CD14-positive monocyte (primary cell): ENCODE measurements at regions not wholly inside any gene's neighbourhood (a gene's known extent, or its start where the extent isn't known, plus 50 kb on each side); places are given as distances from the start of the nearest gene placed in this dataset.

Source experiments
- DNase-seq, 3 donors: peaks; one replicate each; pipeline ENCODE4 v3.0.0-alpha.2; 2011 to 2022
- H2AFZ ChIP-seq: 2 replicates; pipeline ENCODE4 v1.6.0; 2012; ENCODE audit warnings: mild to moderate bottlenecking, low read depth, low read length, inconsistent platforms; ENCODE audit not compliant: insufficient read depth, poor library complexity, severe bottlenecking
- H3K27ac ChIP-seq, 2 donors: 1 replicate in 1 of 2; 2 replicates in 1 of 2; pipeline ENCODE4 v1.5.1; 2012 to 2013; ENCODE audit warnings: low read length in 2 of 2, control low read depth in 1 of 2, inconsistent platforms in 1 of 2, low read depth in 1 of 2, mild to moderate bottlenecking in 1 of 2
- H3K27me3 ChIP-seq, 2 donors: one replicate each; pipeline versions ENCODE4 v1.6.0 to v1.6.1; 2011 to 2013; ENCODE audit warnings: low read length in 2 of 2; ENCODE audit not compliant: control insufficient read depth in 2 of 2, insufficient read depth in 2 of 2
- H3K36me3 ChIP-seq, 2 donors: replicated peaks in 1 of 2; 1 replicate in 1 of 2; 2 replicates in 1 of 2; pipeline versions ENCODE4 v1.5.1 to v1.6.1; 2012 to 2013; ENCODE audit warnings: low read length in 2 of 2, control low read depth in 1 of 2, inconsistent platforms in 1 of 2, mild to moderate bottlenecking in 1 of 2; ENCODE audit not compliant: insufficient read depth in 2 of 2, control insufficient read depth in 1 of 2
- H3K4me1 ChIP-seq, 2 donors: 1 replicate in 1 of 2; 2 replicates in 1 of 2; pipeline versions ENCODE4 v1.5.1 to v1.6.1; 2012 to 2013; ENCODE audit warnings: low read length in 2 of 2, control low read depth in 1 of 2, inconsistent platforms in 1 of 2, mild to moderate bottlenecking in 1 of 2, moderate library complexity in 1 of 2; ENCODE audit not compliant: insufficient read depth in 2 of 2, control insufficient read depth in 1 of 2
- H3K4me2 ChIP-seq: replicated peaks from 2 replicates; pipeline ENCODE3; 2012; ENCODE audit warnings: low read length, moderate library complexity, mild to moderate bottlenecking; ENCODE audit not compliant: poor library complexity, severe bottlenecking; ENCODE audit errors: extremely low read depth
- H3K4me3 ChIP-seq, 3 experiments: fragments of 200-600 bp in 1 of 3; sonication (generic) in 1 of 3; replicated peaks in 1 of 3; 1 replicate in 2 of 3; 2 replicates in 1 of 3; pipeline ENCODE4 v1.5.1; 2011 to 2013; ENCODE audit warnings: low read length in 3 of 3, mild to moderate bottlenecking in 3 of 3, control low read depth in 2 of 3, low read depth in 2 of 3, inconsistent platforms in 1 of 3, moderate library complexity in 1 of 3
- H3K79me2 ChIP-seq: 2 replicates; pipeline ENCODE4 v1.6.0; 2012; ENCODE audit warnings: mild to moderate bottlenecking, control low read depth, inconsistent platforms, low read length, moderate library complexity; ENCODE audit not compliant: insufficient read depth
- H3K9ac ChIP-seq: 2 replicates; pipeline ENCODE4 v1.6.0; 2017; ENCODE audit warnings: low read length, mild to moderate bottlenecking; ENCODE audit not compliant: insufficient read depth, poor library complexity, severe bottlenecking
- H3K9me3 ChIP-seq, 2 donors: replicated peaks in 1 of 2; 1 replicate in 1 of 2; 2 replicates in 1 of 2; pipeline versions ENCODE4 v1.5.1 to v1.6.1; 2012 to 2013; ENCODE audit warnings: low read length in 2 of 2, control low read depth in 1 of 2; ENCODE audit not compliant: control insufficient read depth in 1 of 2, insufficient read depth in 1 of 2
- H4K20me1 ChIP-seq: 2 replicates; pipeline ENCODE4 v1.6.0; 2012; ENCODE audit warnings: mild to moderate bottlenecking, low read length, control low read depth, moderate library complexity; ENCODE audit not compliant: insufficient read depth
- H3K27ac Mint-ChIP-seq, 7 donors: one replicate each; pipeline ENCODE4 v1.8.0; 2020; ENCODE audit warnings: mild to moderate bottlenecking in 7 of 7, mixed read lengths in 7 of 7, moderate library complexity in 6 of 7, inconsistent platforms in 2 of 7
- H3K27me3 Mint-ChIP-seq, 3 donors: one replicate each; pipeline ENCODE4 v1.8.0; 2021 to 2022; ENCODE audit warnings: low read depth in 3 of 3, mild to moderate bottlenecking in 3 of 3, mixed read lengths in 3 of 3, moderate library complexity in 3 of 3, inconsistent platforms in 1 of 3
- H3K36me3 Mint-ChIP-seq, 2 donors: one replicate each; pipeline ENCODE4 v1.8.0; 2020; ENCODE audit warnings: mixed read lengths in 2 of 2, inconsistent platforms in 1 of 2, mild to moderate bottlenecking in 1 of 2
- H3K4me1 Mint-ChIP-seq: one replicate; pipeline ENCODE4 v1.8.0; 2020; ENCODE audit warnings: mild to moderate bottlenecking, mixed read lengths
- H3K4me3 Mint-ChIP-seq, 2 donors: one replicate each; pipeline ENCODE4 v1.8.0; 2020; ENCODE audit warnings: mild to moderate bottlenecking in 2 of 2, mixed read lengths in 2 of 2, moderate library complexity in 1 of 2
- H3K9me3 Mint-ChIP-seq, 7 donors: one replicate each; pipeline ENCODE4 v1.8.0; 2020 to 2022; ENCODE audit warnings: mixed read lengths in 7 of 7, mild to moderate bottlenecking in 6 of 7, moderate library complexity in 6 of 7, inconsistent platforms in 2 of 7
- CTCF ChIP-seq: fragments of 200-600 bp; IDR thresholded peaks from one replicate; pipeline ENCODE4 v1.8.0; 2022; ENCODE audit warnings: antibody characterized with exemption, mild to moderate bottlenecking
- WGBS: methylation state at CpG from one replicate; pipeline ENCODE4 v1.1.5; 2013; ENCODE audit warnings: missing lambda C conversion rate; ENCODE audit not compliant: insufficient coverage; 5-methylcytosine and 5-hydroxymethylcytosine counted together
- intact Hi-C, 2 donors: fragments of 100-400 bp; cut with micrococcal nuclease; formaldehyde crosslinking; loops; one replicate each; pipeline versions ENCODE4 v1.15.0 to v1.15.1; 2023

DNA sequence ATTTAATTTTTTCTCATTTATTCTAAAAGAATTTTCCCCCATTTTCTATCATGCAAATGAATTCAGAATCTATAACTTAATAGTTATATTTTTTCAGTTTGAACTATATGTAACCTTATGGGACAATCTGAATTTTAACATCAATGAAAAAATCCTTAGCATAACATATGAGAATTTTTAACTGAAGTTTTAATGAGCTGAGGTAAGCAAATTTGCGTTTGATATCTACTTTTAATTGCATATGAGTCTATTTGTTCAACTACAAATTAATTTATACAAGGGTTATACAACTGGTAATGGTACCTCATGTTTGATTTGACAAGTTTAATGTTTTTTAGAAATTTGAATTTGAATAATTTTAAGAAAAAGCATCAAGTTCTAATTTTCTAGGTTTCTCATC is 384.4 kb upstream of the PCDH9 start:
- no peaks in the 10 kb centered on the region for H3K36me3 Mint-ChIP-seq
- Histone ChIP-seq H3K4me3 (no peak overlapping the region), H3K27me3 (no peaks in the 10 kb centered on the region), H3K27ac (no peak overlapping the region), H2AFZ (no peak overlapping the region), H3K36me3 (no peaks in the 10 kb centered on the region), H3K4me2 (no peak overlapping the region), H3K79me2 (no peaks in the 10 kb centered on the region), H3K9me3 (no peaks in the 10 kb centered on the region), H4K20me1 (no peaks in the 10 kb centered on the region), H3K9ac (no peak overlapping the region), H3K4me1 (no peaks in the 10 kb centered on the region)
- H3K4me3 Mint-ChIP-seq, result no peak overlapping the region
- H3K4me1 Mint-ChIP-seq, result no peaks in the 10 kb centered on the region
- H3K27me3 Mint-ChIP-seq, result peaks cover 0 to 2% (median 0%) of the 10 kb centered on the region in 3 donors
- peaks cover 0 to 2% (median 0%) of the 10 kb centered on the region in 7 donors for H3K9me3 Mint-ChIP-seq
- DNase-seq, result no peak
- intact Hi-C loops, result no loop called here
- H3K27ac Mint-ChIP-seq, result no peak overlapping the region
- no CpG with 5 or more reads among the region's 1 CpG for WGBS
- no peak for TF ChIP-seq CTCF

- no peaks in the 10 kb centered on the region for H3K4me1 ChIP-seq
- Mint-ChIP-seq H3K9me3 (peaks cover 0 to 2% (median 0%) of the 10 kb centered on the region in 7 donors), H3K4me3 (no peak overlapping the region), H3K27me3 (peaks cover 0 to 2% (median 0%) of the 10 kb centered on the region in 3 donors), H3K4me1 (no peaks in the 10 kb centered on the region), H3K36me3 (no peaks in the 10 kb centered on the region), H3K27ac (no peak overlapping the region)
- WGBS, result 100% methylated on average over 3 of the region's 7 CpGs
- DNase-seq, result no peak
- no peaks in the 10 kb centered on the region for H3K36me3 ChIP-seq
- no peak overlapping the region for H3K9ac ChIP-seq
- H3K9me3 ChIP-seq, result no peaks in the 10 kb centered on the region
- H3K27ac ChIP-seq, result no peak overlapping the region
- H3K4me2 ChIP-seq, result no peak overlapping the region
- no peaks in the 10 kb centered on the region for H4K20me1 ChIP-seq
- intact Hi-C loops, result no loop called here
- no peak for TF ChIP-seq CTCF
- no peak overlapping the region for H2AFZ ChIP-seq
- H3K79me2 ChIP-seq, result no peaks in the 10 kb centered on the region
- no peaks in the 10 kb centered on the region for H3K27me3 ChIP-seq
- no peak overlapping the region for H3K4me3 ChIP-seq
Observed at GRCh38 chr13:67614013-67614412, 383.9 kb upstream of the PCDH9 start.
